Psoas muscle (tissue), 7 donors: ENCODE measurements at regions not wholly inside any gene's neighbourhood (a gene's known extent, or its start where the extent isn't known, plus 50 kb on each side); places are given as distances from the start of the nearest gene placed in this dataset.
A peak's percentile ranks its signal among the peaks of the same experiment; 100 is the strongest.

Experiments
- ATAC-seq, 4 donors: fragments of 200-7000 bp; cut with Tn5 transposase; one replicate each; pipeline ENCODE4 v1.9.1; 2020; ENCODE audit warnings: moderate library complexity in 3 of 4, mild to moderate bottlenecking in 2 of 4
- DNase-seq, 2 donors: peaks; one replicate each; pipeline ENCODE4 v3.0.0-alpha.2; 2020
- H3K27ac ChIP-seq: fragments of 200-600 bp; one replicate; pipeline ENCODE4 v1.8.0; 2022
- H3K27me3 ChIP-seq, 3 donors: fragments of 200-600 bp in 1 of 3; one replicate each; pipeline versions ENCODE4 v1.6.1 to v1.8.0; 2013 to 2022; ENCODE audit warnings: low read length in 2 of 3, mild to moderate bottlenecking in 2 of 3, moderate library complexity in 1 of 3; ENCODE audit not compliant: insufficient read depth in 3 of 3
- H3K36me3 ChIP-seq, 2 donors: fragments of 200-600 bp in 1 of 2; one replicate each; pipeline versions ENCODE4 v1.6.1 to v1.8.0; 2013 to 2022; ENCODE audit warnings: low read depth in 1 of 2, mild to moderate bottlenecking in 1 of 2, moderate library complexity in 1 of 2; ENCODE audit not compliant: insufficient read depth in 1 of 2
- H3K4me1 ChIP-seq: fragments of 200-600 bp; one replicate; pipeline ENCODE4 v1.8.0; 2022
- H3K4me3 ChIP-seq: fragments of 200-600 bp; one replicate; pipeline ENCODE4 v1.8.0; 2022; ENCODE audit warnings: mild to moderate bottlenecking
- H3K9me3 ChIP-seq: fragments of 200-600 bp; one replicate; pipeline ENCODE4 v1.8.0; 2022
- WGBS, 3 donors: extraction: QIAGEN DNeasy Blood & Tissue Kit; methylation state at CpG; one replicate each; pipeline versions ENCODE4 v1.1.6 to v1.1.7; 2013; 5-methylcytosine and 5-hydroxymethylcytosine counted together
- intact Hi-C, 2 donors: fragments of 100-400 bp; cut with DNase I; formaldehyde crosslinking; loops; one replicate each; pipeline versions ENCODE4 v1.11.0 to v1.14.2; 2022
- TF ChIP-seq, protein P1 (sequence below): fragments of 200-600 bp; IDR thresholded peaks from one replicate; pipeline ENCODE4 v1.8.0; 2022; ENCODE audit warnings: antibody characterized with exemption
- donor health status: healthy with polysubstance abuse.
- donor health status: DM: no; HTN: no; CAD: no; lungs with moderate emphysema.
- donor health status: Bipolar disorder and iron deficiency.
- donor health status: healthy.
- donor health status: DM: yes; HTN: yes; CAD: no.
- donor health status: DM: no; HTN: no; CAD: no.
- donor health status: DM: yes; HTN: yes; CAD: no.

GRCh38 chr14:82354126-82354525 lies 820.5 kb upstream of the SEL1L start:
- Histone ChIP-seq H3K27me3 (no peaks in the 10 kb centered on the region), H3K36me3 (no peaks in the 10 kb centered on the region), H3K9me3 (peaks cover 5% of the 10 kb centered on the region), H3K4me1 (no peaks in the 10 kb centered on the region), H3K27ac (no peak overlapping the region), H3K4me3 (no peak overlapping the region)
- ATAC-seq (no peak), DNase-seq (no peak)
- intact Hi-C loops: no loop called here
- TF ChIP-seq, protein P1, sequence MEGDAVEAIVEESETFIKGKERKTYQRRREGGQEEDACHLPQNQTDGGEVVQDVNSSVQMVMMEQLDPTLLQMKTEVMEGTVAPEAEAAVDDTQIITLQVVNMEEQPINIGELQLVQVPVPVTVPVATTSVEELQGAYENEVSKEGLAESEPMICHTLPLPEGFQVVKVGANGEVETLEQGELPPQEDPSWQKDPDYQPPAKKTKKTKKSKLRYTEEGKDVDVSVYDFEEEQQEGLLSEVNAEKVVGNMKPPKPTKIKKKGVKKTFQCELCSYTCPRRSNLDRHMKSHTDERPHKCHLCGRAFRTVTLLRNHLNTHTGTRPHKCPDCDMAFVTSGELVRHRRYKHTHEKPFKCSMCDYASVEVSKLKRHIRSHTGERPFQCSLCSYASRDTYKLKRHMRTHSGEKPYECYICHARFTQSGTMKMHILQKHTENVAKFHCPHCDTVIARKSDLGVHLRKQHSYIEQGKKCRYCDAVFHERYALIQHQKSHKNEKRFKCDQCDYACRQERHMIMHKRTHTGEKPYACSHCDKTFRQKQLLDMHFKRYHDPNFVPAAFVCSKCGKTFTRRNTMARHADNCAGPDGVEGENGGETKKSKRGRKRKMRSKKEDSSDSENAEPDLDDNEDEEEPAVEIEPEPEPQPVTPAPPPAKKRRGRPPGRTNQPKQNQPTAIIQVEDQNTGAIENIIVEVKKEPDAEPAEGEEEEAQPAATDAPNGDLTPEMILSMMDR: no peak

GRCh38 chr14:82359201-82359600 lies 825.5 kb upstream of the SEL1L start:
- no peaks in the 10 kb centered on the region for H3K4me1 ChIP-seq
- 59 to 65% (median 61%) methylated on average over 3 of the region's 3 CpGs for WGBS, 3 donors
- H3K4me3 ChIP-seq: no peak overlapping the region
- no peaks in the 10 kb centered on the region for H3K36me3 ChIP-seq
- ATAC-seq (no peak), DNase-seq (no peak)
- H3K27ac ChIP-seq: no peak overlapping the region
- intact Hi-C loops: no loop called here
- TF ChIP-seq, protein P1: no peak
- no peaks in the 10 kb centered on the region for H3K27me3 ChIP-seq
- H3K9me3 ChIP-seq: peaks cover 5% of the 10 kb centered on the region

DNA sequence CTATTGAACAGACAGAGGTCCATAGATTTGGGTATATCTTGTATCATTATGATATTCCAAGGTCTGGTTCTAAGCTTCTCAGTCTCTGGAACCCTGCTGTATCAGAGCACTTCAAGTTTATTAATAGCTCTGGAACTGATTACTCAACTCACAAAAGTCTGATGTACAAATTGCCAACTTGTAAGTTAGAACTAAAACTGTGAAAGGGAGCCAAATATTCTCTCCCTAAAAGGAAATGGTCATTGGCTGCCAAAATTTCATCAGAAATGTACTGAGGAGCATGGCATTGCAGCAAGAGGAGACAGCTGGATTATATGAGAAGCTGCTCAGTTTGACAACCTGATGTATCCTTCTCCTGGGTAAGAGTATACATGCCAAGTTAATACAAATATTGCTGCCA lies 828.8 kb upstream of the SEL1L start:
- H3K4me3 ChIP-seq: no peak overlapping the region
- no peaks in the 10 kb centered on the region for H3K36me3 ChIP-seq
- intact Hi-C loops: no loop called here
- peak; percentile 43 to 97 (median 77) for ATAC-seq
- H3K9me3 ChIP-seq: no peaks in the 10 kb centered on the region
- no peak for DNase-seq
- H3K27ac ChIP-seq: no peak overlapping the region
- TF ChIP-seq, protein P1: no peak
- H3K27me3 ChIP-seq: no peaks in the 10 kb centered on the region
- no peaks in the 10 kb centered on the region for H3K4me1 ChIP-seq

- 78 to 91% (median 83%) methylated on average over 4 of the region's 4 CpGs for WGBS, 3 donors
- intact Hi-C loops: no loop called here
- ATAC-seq: no peak
Observed at GRCh38 chr14:82365471-82365870, 831.8 kb upstream of the SEL1L start.

GRCh38 chr14:82366803-82367202 lies 833.1 kb upstream of the SEL1L start:
- Histone ChIP-seq H3K27me3 (no peaks in the 10 kb centered on the region), H3K36me3 (no peaks in the 10 kb centered on the region), H3K9me3 (no peaks in the 10 kb centered on the region), H3K4me1 (no peaks in the 10 kb centered on the region), H3K27ac (no peak overlapping the region), H3K4me3 (no peak overlapping the region)
- no peak for ATAC-seq
- TF ChIP-seq, protein P1: no peak
- intact Hi-C loops: no loop called here
- WGBS, 3 donors: 72 to 80% (median 76%) methylated on average over 2 of the region's 2 CpGs
- no peak for DNase-seq

More at GRCh38 chr14:82365471-82365870, 831.8 kb upstream of the SEL1L start:
- H3K4me1 ChIP-seq: no peaks in the 10 kb centered on the region
- no peak overlapping the region for H3K4me3 ChIP-seq
- H3K9me3 ChIP-seq: no peaks in the 10 kb centered on the region
- no peaks in the 10 kb centered on the region for H3K36me3 ChIP-seq
- DNase-seq: no peak
- H3K27me3 ChIP-seq: no peaks in the 10 kb centered on the region
- TF ChIP-seq, protein P1: no peak
- no peak overlapping the region for H3K27ac ChIP-seq
